Neural progenitor cell (in vitro differentiated cells): ENCODE measurements at regions not wholly inside any gene's neighbourhood (a gene's known extent, or its start where the extent isn't known, plus 50 kb on each side); places are given as distances from the start of the nearest gene placed in this dataset.

Experiments
- DNase-seq: peaks from one replicate; pipeline ENCODE4 v3.0.0-alpha.2; 2016; ENCODE audit warnings: low spot score
- H2AFZ ChIP-seq: fragments of 200-600 bp; sonication (generic); replicated peaks from 2 replicates; pipeline ENCODE4 v1.6.1; 2016; ENCODE audit warnings: antibody characterized with exemption
- H3F3A ChIP-seq: fragments of 200-600 bp; sonication (generic); 2 replicates; pipeline ENCODE4 v1.6.1; 2016; ENCODE audit warnings: antibody characterized with exemption, low read depth
- H3K27ac ChIP-seq: fragments of 200-600 bp; sonication (generic); 2 replicates; pipeline ENCODE4 v1.5.1; 2016; ENCODE audit warnings: mild to moderate bottlenecking
- H3K27me3 ChIP-seq: fragments of 200-600 bp; sonication (generic); 2 replicates; pipeline ENCODE4 v1.6.1; 2016; ENCODE audit warnings: mild to moderate bottlenecking, moderate library complexity
- H3K36me3 ChIP-seq: fragments of 200-600 bp; sonication (generic); 2 replicates; pipeline ENCODE4 v1.5.1; 2016
- H3K4me1 ChIP-seq: fragments of 200-600 bp; sonication (generic); 2 replicates; pipeline ENCODE4 v1.6.1; 2016; ENCODE audit warnings: mixed run types
- H3K4me2 ChIP-seq: fragments of 200-600 bp; sonication (generic); 2 replicates; pipeline ENCODE4 v1.6.1; 2016
- H3K4me3 ChIP-seq: fragments of 200-600 bp; sonication (generic); 2 replicates; pipeline ENCODE4 v1.5.1; 2016
- H3K79me2 ChIP-seq: fragments of 200-600 bp; sonication (generic); 2 replicates; pipeline ENCODE4 v1.6.1; 2016; ENCODE audit warnings: low read depth
- H3K9ac ChIP-seq: fragments of 200-600 bp; sonication (generic); 2 replicates; pipeline ENCODE4 v1.6.1; 2016
- H3K9me3 ChIP-seq: fragments of 200-600 bp; sonication (generic); 2 replicates; pipeline ENCODE4 v1.5.1; 2016; ENCODE audit warnings: low read depth
- H4K20me1 ChIP-seq: fragments of 200-600 bp; sonication (generic); 2 replicates; pipeline ENCODE4 v1.6.1; 2016; ENCODE audit warnings: low read depth
- H3K27ac Mint-ChIP-seq: 3 replicates; pipeline ENCODE4 v1.8.0; 2021; ENCODE audit warnings: mixed read lengths
- H3K27me3 Mint-ChIP-seq: 2 replicates; pipeline ENCODE4 v1.8.0; 2022; ENCODE audit warnings: low read depth, mild to moderate bottlenecking, inconsistent platforms, moderate library complexity, mixed read lengths; ENCODE audit not compliant: insufficient read depth
- H3K36me3 Mint-ChIP-seq: 3 replicates; pipeline ENCODE4 v1.8.0; 2021; ENCODE audit warnings: mixed read lengths
- H3K4me1 Mint-ChIP-seq: 3 replicates; pipeline ENCODE4 v1.8.0; 2021; ENCODE audit warnings: mixed read lengths
- H3K4me3 Mint-ChIP-seq: 3 replicates; pipeline ENCODE4 v1.8.0; 2021; ENCODE audit warnings: mild to moderate bottlenecking, moderate library complexity, mixed read lengths
- H3K9me3 Mint-ChIP-seq: 3 replicates; pipeline ENCODE4 v1.8.0; 2020; ENCODE audit warnings: mixed read lengths
- CTCF ChIP-seq: fragments of 200-600 bp; sonication (generic); IDR thresholded peaks from 2 replicates; pipeline ENCODE4 v1.5.1; 2017; ENCODE audit warnings: antibody characterized with exemption, mild to moderate bottlenecking
- EZH2 ChIP-seq: fragments of 200-600 bp; sonication (generic); IDR thresholded peaks from 2 replicates; pipeline ENCODE4 v1.6.1; 2017; ENCODE audit warnings: antibody characterized with exemption, mild to moderate bottlenecking, moderate library complexity
- EZH2phosphoT487 ChIP-seq: fragments of 200-600 bp; sonication (generic); IDR thresholded peaks from 2 replicates; pipeline ENCODE4 v1.6.1; 2017; ENCODE audit warnings: antibody characterized with exemption

GRCh38 chr1:99594205-99594604, 51.7 kb upstream of the PALMD start:
- H3K27ac ChIP-seq, result no peak overlapping the region
- H3K4me1 ChIP-seq, result no peaks in the 10 kb centered on the region
- Mint-ChIP-seq H3K9me3 (peaks cover 4% of the 10 kb centered on the region), H3K4me1 (peaks cover under 1% of the 10 kb centered on the region), H3K36me3 (no peaks in the 10 kb centered on the region), H3K4me3 (no peak overlapping the region), H3K27ac (no peak overlapping the region), H3K27me3 (peaks cover 2% of the 10 kb centered on the region)
- no peaks in the 10 kb centered on the region for H3K9me3 ChIP-seq
- H3K4me2 ChIP-seq, result no peak overlapping the region
- H2AFZ ChIP-seq, result peak overlapping the region; percentile 59
- DNase-seq, result no peak
- H3K9ac ChIP-seq, result no peak overlapping the region
- H4K20me1 ChIP-seq, result no peaks in the 10 kb centered on the region
- H3F3A ChIP-seq, result no peaks in the 10 kb centered on the region
- H3K27me3 ChIP-seq, result no peaks in the 10 kb centered on the region
- no peak overlapping the region for H3K4me3 ChIP-seq
- no peaks in the 10 kb centered on the region for H3K36me3 ChIP-seq
- TF ChIP-seq EZH2phosphoT487 (no peak), CTCF (no peak), EZH2 (no peak)
- no peaks in the 10 kb centered on the region for H3K79me2 ChIP-seq

GRCh38 chr1:99595041-99595440, 50.9 kb upstream of the PALMD start:
- Histone ChIP-seq H4K20me1 (no peaks in the 10 kb centered on the region), H3K4me3 (no peak overlapping the region), H3K9ac (no peak overlapping the region), H3K27ac (no peak overlapping the region), H3F3A (no peaks in the 10 kb centered on the region), H3K4me2 (no peak overlapping the region), H3K36me3 (no peaks in the 10 kb centered on the region), H3K79me2 (no peaks in the 10 kb centered on the region), H2AFZ (no peak overlapping the region), H3K9me3 (no peaks in the 10 kb centered on the region), H3K27me3 (no peaks in the 10 kb centered on the region), H3K4me1 (no peaks in the 10 kb centered on the region)
- no peak for DNase-seq
- Mint-ChIP-seq H3K4me1 (peaks cover 9% of the 10 kb centered on the region), H3K4me3 (no peak overlapping the region), H3K36me3 (no peaks in the 10 kb centered on the region), H3K9me3 (peaks cover 4% of the 10 kb centered on the region), H3K27me3 (peaks cover 2% of the 10 kb centered on the region), H3K27ac (no peak overlapping the region)
- no peak for TF ChIP-seq EZH2
- TF ChIP-seq CTCF, result no peak
- no peak for TF ChIP-seq EZH2phosphoT487

- no peaks in the 10 kb centered on the region for H3F3A ChIP-seq
- no peak overlapping the region for H2AFZ ChIP-seq
- H3K4me2 ChIP-seq, result no peak overlapping the region
- Mint-ChIP-seq H3K9me3 (peaks cover 4% of the 10 kb centered on the region), H3K4me3 (no peak overlapping the region), H3K27me3 (peaks cover 2% of the 10 kb centered on the region), H3K4me1 (peaks cover 13% of the 10 kb centered on the region), H3K27ac (no peak overlapping the region), H3K36me3 (no peaks in the 10 kb centered on the region)
- no peak overlapping the region for H3K4me3 ChIP-seq
- H3K27me3 ChIP-seq, result no peaks in the 10 kb centered on the region
- no peaks in the 10 kb centered on the region for H3K36me3 ChIP-seq
- no peaks in the 10 kb centered on the region for H3K9me3 ChIP-seq
- no peaks in the 10 kb centered on the region for H3K79me2 ChIP-seq
- no peak for DNase-seq
- no peak overlapping the region for H3K27ac ChIP-seq
- H3K9ac ChIP-seq, result no peak overlapping the region
- TF ChIP-seq EZH2 (no peak), CTCF (no peak), EZH2phosphoT487 (no peak)
- H3K4me1 ChIP-seq, result no peaks in the 10 kb centered on the region
- no peaks in the 10 kb centered on the region for H4K20me1 ChIP-seq
Observed at GRCh38 chr1:99595441-99595840, 50.5 kb upstream of the PALMD start.
